ENCODE measurements at regions not wholly inside any gene's neighbourhood (a gene's known extent, or its start where the extent isn't known, plus 50 kb on each side); places are given as distances from the start of the nearest gene placed in this dataset.

DNA sequence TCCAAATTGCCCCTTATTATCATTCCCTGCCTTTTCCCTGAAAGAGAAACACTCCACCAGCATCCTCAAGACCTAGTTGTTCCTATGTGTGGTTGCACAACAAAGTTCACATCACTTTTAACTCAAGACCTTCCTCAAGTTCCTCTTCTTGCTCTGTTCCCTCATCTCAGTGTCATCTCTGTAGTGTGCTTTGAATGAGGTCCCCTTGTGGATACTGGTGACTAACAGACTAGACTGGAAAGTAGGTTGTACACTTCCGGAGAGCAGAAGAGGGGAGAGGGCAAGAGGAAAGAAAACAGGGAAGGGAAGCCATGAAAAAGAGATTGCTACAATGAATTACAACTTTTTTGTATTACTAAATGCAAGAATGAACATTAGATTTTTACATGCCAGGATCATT, 853.8 kb downstream of the USP25 start:
- no peak for DNase-seq (ENCODE audit: low spot score)
- ChIA-PET CTCF (no interaction called here), POLR2A (ENCODE audit: low non-redundant PET) (no interaction called here)
- Histone ChIP-seq H3K4me1 (ENCODE audit: insufficient read depth, low read length, poor library complexity, severe bottlenecking) (no peaks in the 10 kb centered on the region), H3K36me3 (ENCODE audit: insufficient read depth, low read length, poor library complexity, severe bottlenecking) (no peaks in the 10 kb centered on the region), H3K4me3 (ENCODE audit: low read depth, low read length, poor library complexity, severe bottlenecking) (no peak overlapping the region), H3K9me3 (ENCODE audit: low read depth, low read length, poor library complexity, severe bottlenecking) (no peaks in the 10 kb centered on the region), H3K27ac (ENCODE audit: low read depth, low read length, poor library complexity, severe bottlenecking) (no peak overlapping the region), H3K27me3 (replicated peaks; ENCODE audit: insufficient read depth, low read depth, low read length, poor library complexity) (no peaks in the 10 kb centered on the region)
- intact Hi-C loops (cut with micrococcal nuclease; ENCODE audit: unreplicated experiment), result no loop called here
- BruUV-seq (replicated peaks), result no TSS peak
- TF ChIP-seq, protein P1, sequence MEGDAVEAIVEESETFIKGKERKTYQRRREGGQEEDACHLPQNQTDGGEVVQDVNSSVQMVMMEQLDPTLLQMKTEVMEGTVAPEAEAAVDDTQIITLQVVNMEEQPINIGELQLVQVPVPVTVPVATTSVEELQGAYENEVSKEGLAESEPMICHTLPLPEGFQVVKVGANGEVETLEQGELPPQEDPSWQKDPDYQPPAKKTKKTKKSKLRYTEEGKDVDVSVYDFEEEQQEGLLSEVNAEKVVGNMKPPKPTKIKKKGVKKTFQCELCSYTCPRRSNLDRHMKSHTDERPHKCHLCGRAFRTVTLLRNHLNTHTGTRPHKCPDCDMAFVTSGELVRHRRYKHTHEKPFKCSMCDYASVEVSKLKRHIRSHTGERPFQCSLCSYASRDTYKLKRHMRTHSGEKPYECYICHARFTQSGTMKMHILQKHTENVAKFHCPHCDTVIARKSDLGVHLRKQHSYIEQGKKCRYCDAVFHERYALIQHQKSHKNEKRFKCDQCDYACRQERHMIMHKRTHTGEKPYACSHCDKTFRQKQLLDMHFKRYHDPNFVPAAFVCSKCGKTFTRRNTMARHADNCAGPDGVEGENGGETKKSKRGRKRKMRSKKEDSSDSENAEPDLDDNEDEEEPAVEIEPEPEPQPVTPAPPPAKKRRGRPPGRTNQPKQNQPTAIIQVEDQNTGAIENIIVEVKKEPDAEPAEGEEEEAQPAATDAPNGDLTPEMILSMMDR (conservative IDR thresholded peaks at IDR 0.05; ENCODE audit: low read depth, low read length), result no peak
- no peak for TF ChIP-seq EZH2 (IDR thresholded peaks at IDR 0.05; ENCODE audit: borderline replicate concordance, low read depth, low read length, poor library complexity, severe bottlenecking)

DNA sequence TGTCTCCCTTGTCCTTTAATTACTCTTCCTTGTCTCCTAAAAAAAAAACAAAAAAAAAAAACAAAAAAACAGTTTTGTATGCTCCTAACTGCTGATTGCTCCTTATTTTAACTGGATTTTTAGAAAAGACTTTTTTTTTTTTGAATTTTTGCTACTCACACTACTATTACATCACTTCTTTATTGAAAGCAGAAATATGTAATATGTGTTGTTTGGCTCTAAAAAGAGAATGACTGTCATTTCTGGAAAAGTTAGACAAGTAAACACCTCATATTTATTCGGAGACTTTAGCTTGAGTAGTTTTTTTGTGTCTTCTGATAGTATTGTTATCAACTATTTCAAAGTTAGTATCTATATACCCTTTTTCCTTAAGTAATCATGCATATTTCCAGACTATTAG, 855.0 kb downstream of the USP25 start:
- Histone ChIP-seq H3K4me3 (ENCODE audit: low read depth, low read length, poor library complexity, severe bottlenecking) (no peak overlapping the region), H3K4me1 (ENCODE audit: insufficient read depth, low read length, poor library complexity, severe bottlenecking) (no peaks in the 10 kb centered on the region), H3K9me3 (ENCODE audit: low read depth, low read length, poor library complexity, severe bottlenecking) (no peaks in the 10 kb centered on the region), H3K36me3 (ENCODE audit: insufficient read depth, low read length, poor library complexity, severe bottlenecking) (no peaks in the 10 kb centered on the region), H3K27ac (ENCODE audit: low read depth, low read length, poor library complexity, severe bottlenecking) (no peak overlapping the region), H3K27me3 (replicated peaks; ENCODE audit: insufficient read depth, low read depth, low read length, poor library complexity) (no peaks in the 10 kb centered on the region)
- ChIA-PET CTCF (no interaction called here), POLR2A (ENCODE audit: low non-redundant PET) (no interaction called here)
- intact Hi-C loops (cut with micrococcal nuclease; ENCODE audit: unreplicated experiment), result no loop called here
- TF ChIP-seq EZH2 (IDR thresholded peaks at IDR 0.05; ENCODE audit: borderline replicate concordance, low read depth, low read length, poor library complexity, severe bottlenecking), result no peak
- TF ChIP-seq, protein P1 (conservative IDR thresholded peaks at IDR 0.05; ENCODE audit: low read depth, low read length), result no peak
- no peak for DNase-seq (ENCODE audit: low spot score)
- no TSS peak for BruUV-seq (replicated peaks)

DNA sequence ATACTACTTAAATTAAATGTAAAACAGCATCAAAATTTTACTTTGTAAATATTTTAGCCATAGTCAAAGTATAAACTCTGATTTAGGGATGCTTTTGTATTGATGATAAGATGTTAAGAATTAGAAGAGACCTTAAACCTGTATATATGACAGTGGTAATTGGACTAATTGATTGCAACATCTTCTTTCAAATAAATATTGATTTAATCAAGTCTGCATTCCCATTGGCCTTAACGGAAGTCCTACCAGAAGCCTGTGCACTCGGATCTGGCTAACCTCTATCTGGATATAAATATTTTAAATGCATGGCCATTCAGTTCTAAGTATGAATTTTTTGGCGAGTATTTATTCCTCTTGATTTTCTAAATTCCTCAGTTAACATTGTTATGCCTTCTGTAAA, 856.1 kb downstream of the USP25 start:
- Histone ChIP-seq H3K27me3 (replicated peaks; ENCODE audit: insufficient read depth, low read depth, low read length, poor library complexity) (no peaks in the 10 kb centered on the region), H3K36me3 (ENCODE audit: insufficient read depth, low read length, poor library complexity, severe bottlenecking) (no peaks in the 10 kb centered on the region), H3K9me3 (ENCODE audit: low read depth, low read length, poor library complexity, severe bottlenecking) (no peaks in the 10 kb centered on the region), H3K4me3 (ENCODE audit: low read depth, low read length, poor library complexity, severe bottlenecking) (no peak overlapping the region), H3K4me1 (ENCODE audit: insufficient read depth, low read length, poor library complexity, severe bottlenecking) (no peaks in the 10 kb centered on the region), H3K27ac (ENCODE audit: low read depth, low read length, poor library complexity, severe bottlenecking) (no peak overlapping the region)
- no TSS peak for BruUV-seq (replicated peaks)
- ChIA-PET CTCF (no interaction called here), POLR2A (ENCODE audit: low non-redundant PET) (interaction anchor here (0.7 kb wide), 1 partner anchor 448 kb away, joined by 4 read pairs; no protein-coding TSS in a partner anchor)
- TF ChIP-seq EZH2 (IDR thresholded peaks at IDR 0.05; ENCODE audit: borderline replicate concordance, low read depth, low read length, poor library complexity, severe bottlenecking), result no peak
- TF ChIP-seq, protein P1 (conservative IDR thresholded peaks at IDR 0.05; ENCODE audit: low read depth, low read length), result no peak
- DNase-seq (ENCODE audit: low spot score), result no peak
- intact Hi-C loops (cut with micrococcal nuclease; ENCODE audit: unreplicated experiment), result no loop called here

All from A673 (cell line).